HUDEP-2 (cell line): ENCODE measurements at regions not wholly inside any gene's neighbourhood (a gene's known extent, or its start where the extent isn't known, plus 50 kb on each side); places are given as distances from the start of the nearest gene placed in this dataset.

Experiments
- DNase-seq, 76 experiments: peaks; one replicate each; lab custom pipeline; 2025; ENCODE audit not compliant: unreplicated experiment in 76 of 76; lab: John Stamatoyannopoulos, UW

DNA sequence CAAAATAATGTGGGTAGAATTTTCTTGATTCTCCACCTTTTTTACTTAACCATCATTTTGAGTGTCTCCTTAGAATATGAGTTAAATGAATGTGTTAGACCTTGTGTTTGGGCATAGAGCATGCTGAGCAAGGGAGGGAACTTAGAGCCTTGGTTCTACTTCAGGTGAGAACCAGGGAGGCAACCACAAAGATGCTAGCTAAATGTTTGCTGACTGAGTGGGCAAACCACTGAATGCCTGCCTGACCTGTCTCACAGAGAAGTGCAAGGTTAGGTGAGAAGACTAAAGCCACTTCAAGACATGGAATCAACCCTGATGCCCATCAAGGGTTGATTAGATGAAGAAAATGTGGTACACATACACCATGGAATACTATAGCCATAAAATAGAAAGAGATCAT, 242.6 kb upstream of the ZNF32 start:
- no peak for DNase-seq

DNA sequence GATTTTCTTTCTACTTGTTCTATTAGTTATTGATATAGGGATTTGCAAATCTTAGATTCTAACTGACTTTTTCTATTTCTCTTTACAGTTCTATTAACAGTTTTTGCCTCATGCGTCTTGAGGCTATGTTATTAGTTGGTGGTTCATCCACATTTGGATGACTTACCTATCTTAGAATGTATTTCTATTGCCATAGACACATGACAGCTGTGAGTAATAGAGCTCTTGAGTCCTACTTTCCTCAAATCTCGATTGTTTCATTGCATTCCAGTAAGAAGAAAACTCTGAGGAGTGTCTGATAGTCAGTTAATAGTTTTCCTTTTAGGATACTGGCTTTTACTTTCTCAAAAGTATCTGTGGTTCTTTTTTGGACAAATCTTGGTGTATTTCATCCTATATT, 241.4 kb upstream of the ZNF32 start:
- DNase-seq = no peak

DNA sequence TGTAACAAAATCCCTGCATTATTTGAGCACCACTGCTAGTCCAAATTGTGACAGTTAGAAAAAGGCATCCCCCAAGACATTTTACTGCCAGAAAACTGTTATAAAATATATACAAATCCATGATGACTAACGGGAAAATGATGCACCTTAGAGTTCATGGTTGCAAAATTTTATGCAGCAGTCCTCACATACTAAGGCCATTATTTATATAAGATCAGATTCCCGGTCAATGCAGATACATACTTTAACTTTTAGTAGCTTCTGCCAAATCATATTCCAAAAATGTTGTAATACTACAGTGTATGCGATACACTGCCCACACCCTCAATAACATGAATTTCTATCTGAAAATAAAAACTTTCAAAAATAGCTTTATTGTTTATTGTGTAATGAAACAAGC, 239.9 kb upstream of the ZNF32 start:
- no peak for DNase-seq

DNA sequence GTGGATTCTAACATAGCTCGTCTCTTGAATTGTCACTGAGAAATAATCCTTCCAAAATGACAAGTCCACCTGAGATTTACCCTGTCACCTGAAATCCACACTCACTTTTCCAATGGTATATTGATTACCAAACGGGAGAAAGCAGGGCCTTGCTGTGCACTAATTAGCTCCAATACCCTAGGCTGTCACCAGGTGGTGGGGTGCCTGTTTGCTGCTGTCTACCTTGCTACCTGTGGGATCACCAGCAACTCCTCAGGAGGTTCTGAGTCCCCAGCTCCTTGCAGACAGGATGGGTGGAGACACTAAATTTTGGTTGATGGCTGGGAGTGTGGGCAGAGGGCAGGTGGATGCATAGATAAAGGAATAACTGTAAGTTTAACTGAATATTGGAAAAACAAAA, 237.2 kb upstream of the ZNF32 start:
- no peak for DNase-seq

DNA sequence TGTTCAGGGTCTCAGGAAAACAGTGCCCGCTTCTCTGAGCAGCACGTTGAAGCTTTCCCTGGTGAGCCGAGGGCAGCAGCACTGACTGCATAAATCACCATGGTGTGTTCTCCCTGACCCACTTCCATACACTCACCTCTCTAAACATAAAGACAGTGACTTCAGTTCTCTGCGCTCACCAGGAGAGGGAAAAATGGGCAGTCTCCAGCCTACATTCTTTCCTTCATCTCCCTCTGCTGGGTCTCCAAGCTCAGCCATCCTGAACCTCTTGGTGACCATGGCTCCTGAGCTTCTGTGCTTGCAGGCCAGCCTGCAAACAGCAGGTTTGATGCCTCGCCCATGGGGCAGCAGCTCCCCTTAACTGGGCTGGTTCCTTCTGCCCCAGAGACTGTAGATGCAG, 236.6 kb upstream of the ZNF32 start:
- DNase-seq = no peak

DNA sequence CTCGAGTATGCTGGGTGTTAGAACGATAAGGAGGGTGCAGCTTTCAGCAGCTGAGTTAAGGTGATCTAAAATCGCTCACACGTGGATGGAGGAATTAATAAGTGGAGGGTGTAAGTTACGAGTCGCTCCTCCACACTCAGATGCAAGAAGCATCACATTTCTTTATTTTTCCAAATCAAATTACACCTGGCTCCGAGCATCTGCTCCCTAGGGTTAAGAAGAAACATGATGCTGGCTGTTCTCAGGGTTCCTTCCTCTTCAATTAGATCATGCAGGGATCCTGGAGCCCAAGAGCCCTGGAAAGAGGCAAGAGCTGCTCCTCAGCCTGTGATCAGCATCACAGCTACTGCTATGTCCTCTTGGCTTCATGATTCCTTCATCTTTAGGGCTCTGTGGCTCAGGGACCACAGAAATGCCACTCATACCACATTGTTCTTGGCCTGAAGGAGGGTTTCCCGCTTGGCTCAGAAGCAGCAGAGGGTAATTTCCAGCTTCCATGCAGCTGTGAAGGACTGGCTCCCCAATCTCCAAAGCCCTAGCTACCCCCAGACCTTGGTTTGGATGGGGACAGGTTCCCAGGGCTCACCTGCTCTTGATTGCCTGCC, 235.9 kb upstream of the ZNF32 start:
- DNase-seq = no peak

DNA sequence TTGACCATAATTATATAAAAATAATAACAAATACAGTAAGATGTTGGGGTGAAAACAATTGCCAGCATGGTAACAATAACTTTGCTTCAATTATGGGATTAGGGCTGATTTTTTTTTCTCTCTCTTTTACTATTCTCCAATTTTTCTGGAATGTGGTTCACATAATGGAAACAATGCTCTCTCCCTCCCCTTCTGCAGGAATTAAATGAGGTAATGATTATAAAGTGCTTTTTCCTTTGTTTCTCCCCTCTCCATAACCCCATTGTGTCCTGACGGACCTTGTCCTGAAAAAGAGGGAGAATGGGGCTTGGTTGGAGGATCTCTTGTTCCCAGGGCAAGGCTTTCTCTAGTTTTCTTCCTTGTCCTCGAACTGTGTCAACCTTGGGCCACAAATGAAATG, 234.0 kb upstream of the ZNF32 start:
- no peak for DNase-seq

DNA sequence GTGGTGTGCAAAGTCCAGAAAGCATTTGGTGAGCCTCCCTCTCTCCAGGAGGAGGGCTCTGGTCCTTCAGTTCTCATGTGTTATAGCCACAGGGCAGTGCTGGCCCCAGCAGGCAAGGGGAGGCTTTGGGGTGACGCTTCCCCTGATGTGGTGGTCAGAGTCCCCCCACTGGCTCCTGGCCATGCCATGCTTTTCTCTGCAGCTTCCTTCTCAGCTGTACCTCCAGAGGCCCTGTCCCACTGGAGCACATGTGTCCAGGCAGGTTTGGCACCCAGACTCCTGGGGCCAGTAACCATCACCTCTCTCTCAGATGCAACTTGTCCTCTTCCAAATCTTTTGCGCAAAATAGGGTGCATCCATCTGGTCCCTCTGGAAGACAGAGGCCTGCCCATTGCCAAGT, 233.0 kb upstream of the ZNF32 start:
- no peak for DNase-seq

DNA sequence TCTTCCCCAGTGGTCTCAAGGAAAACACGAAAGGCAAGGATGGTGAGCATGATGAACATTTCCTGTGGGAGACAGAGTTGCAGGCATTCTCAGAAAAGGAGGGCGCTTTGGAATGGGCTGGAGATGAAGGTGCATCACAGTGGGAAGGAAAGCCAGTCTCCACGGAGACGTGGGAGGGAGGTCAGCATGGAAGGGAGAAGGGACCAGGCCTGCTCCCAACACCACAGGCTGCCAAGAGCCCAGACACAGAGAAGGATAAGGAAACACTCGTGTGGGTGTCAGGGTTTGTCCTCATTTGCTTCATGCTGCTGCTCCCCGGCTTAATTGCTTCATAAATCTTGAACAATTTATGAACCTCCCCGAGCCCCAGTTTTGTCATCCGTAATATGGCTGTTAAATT, 231.5 kb upstream of the ZNF32 start:
- no peak for DNase-seq

DNA sequence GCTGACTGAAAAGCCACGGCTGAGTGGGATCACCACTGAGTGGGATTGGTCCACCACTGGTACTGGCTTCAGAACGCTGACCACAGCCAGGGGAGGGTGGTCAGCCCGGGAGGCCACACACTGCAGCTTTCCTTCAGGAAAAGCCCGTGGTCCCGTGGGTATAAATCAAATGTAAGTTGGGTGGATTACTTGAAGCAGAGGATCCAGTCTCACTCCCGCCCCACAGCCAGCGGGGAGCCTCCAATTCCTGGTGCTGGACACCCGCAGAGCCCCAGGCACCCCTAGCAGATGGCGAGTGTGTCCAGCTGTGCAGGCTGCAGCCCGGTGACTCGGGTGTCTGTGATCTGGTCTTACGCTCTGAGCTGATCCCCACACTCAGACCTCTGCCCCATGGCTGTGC, 231.1 kb upstream of the ZNF32 start:
- DNase-seq = no peak

DNA sequence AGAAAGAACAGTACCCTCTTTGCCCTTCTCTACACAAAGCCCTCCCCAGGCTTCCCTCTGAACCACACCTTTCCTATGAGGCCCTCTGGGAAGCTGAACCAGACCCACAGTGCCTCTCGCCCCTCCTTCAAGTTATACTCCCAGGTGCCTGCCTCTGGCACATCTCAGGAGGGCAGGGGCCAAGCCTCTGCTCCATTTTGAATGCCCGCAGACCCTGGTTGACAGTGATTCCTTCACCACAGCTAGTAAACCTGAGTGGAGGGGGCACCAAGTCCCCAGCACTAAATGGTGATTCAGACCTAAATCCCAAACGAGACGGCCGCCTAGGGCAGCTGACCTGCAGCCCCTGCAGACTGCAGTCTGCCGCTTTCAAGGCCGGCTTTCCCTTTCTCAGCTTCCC, 230.5 kb upstream of the ZNF32 start:
- DNase-seq = no peak

DNA sequence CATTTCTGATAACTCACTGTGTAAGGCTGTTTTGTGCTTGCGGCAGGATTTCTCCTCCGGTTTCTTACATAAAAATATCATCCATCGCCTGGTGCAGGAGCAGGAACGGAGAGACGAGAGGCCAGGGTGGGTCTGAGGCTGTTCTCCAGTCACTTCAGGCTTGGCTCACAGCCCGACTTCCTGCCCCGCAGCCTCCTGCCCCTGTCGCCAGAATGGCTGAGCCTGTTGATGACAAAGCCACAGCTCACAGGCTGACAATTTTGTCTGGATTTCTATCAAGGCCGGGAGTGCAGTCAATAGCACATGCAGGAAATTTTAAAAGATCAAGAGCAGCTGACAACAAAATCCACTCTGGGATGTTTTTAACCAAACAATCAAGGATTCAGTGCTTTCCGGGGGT, 229.7 kb upstream of the ZNF32 start:
- DNase-seq = no peak

DNA sequence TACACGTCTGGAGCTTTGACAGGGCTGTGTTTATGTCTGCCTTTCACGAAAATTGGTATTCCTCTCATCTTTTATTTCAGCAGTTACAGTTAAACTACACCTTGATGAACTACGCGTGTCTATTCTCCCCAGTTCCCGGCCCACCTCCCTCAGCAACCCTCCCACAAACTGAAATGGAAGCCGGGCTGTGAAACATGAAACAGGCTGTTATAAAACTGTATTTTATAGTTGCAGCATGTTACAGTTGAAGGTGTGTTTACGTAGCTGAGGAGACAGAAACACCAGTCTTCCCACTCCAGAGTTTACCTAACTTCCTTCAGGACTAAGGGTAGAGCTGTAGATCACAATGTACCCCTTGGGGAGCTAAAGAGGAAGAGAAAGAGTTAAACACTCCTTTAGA, 228.3 kb upstream of the ZNF32 start:
- DNase-seq = no peak

DNA sequence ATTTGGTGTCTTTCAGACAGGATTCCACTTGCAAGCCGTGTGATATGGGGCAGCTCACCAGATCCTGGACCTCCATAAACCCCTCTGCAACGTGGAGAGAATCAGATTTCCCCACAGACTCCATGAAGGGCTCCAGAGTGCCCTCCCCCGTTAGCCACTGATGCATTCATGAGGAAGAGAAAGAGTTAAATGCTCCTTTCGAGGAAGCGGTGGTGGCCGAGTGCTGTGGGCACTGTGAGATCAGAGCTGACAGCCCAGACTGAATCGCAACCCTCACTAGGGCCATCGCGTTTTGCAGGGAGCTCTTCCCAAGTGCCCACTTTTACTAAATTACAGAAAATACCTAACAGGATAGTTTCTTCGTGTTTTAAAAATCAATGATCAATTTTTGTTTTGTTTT, 226.3 kb upstream of the ZNF32 start:
- DNase-seq = no peak

DNA sequence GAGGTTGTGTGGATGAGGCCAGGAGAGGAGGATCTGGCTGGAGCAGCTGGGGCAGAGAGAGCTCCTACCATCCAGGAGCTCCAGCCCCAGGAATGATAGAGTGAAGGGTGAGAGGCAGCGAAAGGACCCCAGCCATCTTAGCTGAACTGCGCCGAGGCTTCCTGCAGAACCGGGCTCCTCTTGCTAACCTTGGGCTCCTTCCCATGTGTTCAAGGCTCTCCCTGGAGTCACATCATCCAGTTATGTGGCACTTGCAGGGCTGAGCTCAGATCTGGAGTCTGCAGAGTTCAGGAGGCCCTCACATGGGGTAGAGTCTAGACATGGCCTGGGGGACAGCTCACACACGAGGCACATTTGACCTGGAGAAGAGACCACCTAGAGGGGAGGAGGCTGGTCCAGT, 225.0 kb upstream of the ZNF32 start:
- no peak for DNase-seq

DNA sequence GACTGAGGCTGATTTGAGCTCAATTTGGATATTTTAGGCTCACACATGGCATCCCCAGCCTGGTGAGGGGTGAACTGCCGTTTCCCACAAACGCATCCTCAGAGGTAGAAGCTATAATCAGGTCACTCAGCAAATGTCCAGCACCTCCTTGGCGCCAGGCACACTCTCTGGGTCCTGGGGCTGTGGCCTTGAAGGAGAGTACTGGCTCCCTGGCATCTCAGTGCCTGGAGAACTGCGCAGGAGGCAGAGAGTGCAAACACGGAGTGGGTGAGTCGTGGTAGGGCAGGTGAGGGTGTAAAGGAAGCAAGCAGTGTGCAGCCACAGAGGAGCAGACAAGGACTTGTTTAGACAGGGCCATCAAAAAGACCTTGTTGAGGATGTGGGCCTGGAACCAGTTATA, 224.0 kb upstream of the ZNF32 start:
- no peak for DNase-seq

DNA sequence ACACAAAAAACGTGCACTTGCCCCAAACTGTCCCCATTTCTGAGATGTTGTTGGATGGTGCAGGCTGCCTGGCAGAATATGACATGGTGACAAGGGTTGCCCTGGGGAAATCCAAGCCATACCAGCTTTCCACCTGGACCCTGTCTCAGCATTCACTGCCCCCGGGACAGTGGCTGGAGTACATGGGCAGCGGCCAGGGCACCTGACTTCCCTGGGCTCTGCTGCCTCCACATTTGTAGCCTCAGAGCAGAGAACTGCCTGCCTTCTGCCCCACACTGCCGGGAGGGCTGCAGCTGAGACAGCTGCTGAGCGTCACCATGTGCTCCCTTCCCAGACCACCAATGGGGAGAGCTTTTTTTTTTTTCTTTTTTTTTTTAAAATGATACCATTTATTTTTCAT, 222.9 kb upstream of the ZNF32 start:
- no peak for DNase-seq

DNA sequence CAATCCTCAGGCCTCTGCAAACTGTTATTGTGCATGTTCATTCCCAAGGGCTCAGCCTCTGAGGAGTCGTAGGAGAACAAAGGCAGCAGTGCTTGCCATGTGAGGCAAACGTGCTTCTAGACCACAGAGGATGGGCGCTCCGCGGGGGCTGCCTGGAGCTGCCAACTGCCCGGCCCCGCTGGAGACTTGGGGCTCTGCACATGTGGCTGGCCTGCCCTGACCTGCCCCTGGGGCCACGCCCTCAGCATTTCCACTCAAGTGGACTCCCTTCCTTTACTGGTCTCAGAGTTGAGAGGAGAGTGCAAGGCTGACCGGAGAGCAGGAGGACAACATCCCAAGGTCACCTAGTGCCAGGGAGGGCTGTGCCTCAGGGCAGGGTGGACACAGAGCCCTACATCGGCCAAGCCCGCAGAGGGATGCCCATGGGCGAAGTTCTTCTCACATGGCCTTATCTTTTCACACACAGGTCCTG, 222.3 kb upstream of the ZNF32 start:
- DNase-seq = no peak

DNA sequence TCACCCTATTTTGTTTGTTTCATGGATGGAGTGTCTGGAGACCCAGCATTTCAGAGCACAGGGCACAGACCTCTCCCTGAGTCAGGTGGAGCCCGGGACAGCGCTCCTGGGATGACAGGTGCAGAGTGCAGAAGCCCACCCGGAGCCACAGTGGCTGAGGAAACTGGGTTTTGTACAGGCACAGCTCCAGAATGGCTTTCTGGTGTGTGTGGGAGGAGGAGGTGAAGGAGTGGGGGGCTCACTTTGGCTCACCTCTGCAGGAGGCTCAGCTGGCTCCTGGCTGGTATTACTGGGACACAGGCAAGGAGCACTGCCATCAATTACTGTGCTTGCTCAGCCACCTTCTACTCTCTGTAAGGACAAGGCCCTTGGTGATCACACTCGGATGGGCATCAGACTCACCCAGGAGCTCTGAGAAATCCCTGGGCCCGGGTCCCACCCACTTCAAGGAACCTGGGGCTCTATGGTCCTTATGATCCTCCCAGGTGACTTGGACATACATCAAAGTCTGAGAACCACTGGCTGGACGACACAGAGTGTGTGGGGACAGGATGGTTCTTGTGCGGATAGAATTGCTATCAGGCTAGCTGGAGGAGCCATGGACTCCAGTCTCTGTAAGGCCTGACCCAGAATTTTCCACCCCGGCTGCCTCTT, 221.1 kb upstream of the ZNF32 start:
- no peak for DNase-seq

DNA sequence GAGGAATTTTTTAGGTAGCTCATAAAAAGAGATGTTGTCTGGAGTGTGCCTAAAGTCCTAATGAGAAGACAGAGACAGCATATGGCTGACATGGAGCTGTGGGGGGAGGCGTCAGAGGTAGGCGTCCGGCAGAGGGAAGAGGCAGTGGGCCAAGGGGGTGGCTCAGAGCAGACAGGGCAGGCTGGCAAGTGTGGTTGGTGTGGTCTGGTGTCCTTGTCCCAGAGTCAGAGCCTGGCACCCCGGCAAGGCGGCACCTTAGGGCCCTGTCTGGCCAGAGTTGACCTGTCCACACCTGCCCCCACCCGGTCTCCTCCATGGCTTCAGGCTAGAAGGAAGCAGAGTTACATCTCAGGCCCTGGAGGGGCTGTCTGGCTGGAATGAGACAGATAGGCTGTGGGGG, 220.3 kb upstream of the ZNF32 start:
- no peak for DNase-seq

DNA sequence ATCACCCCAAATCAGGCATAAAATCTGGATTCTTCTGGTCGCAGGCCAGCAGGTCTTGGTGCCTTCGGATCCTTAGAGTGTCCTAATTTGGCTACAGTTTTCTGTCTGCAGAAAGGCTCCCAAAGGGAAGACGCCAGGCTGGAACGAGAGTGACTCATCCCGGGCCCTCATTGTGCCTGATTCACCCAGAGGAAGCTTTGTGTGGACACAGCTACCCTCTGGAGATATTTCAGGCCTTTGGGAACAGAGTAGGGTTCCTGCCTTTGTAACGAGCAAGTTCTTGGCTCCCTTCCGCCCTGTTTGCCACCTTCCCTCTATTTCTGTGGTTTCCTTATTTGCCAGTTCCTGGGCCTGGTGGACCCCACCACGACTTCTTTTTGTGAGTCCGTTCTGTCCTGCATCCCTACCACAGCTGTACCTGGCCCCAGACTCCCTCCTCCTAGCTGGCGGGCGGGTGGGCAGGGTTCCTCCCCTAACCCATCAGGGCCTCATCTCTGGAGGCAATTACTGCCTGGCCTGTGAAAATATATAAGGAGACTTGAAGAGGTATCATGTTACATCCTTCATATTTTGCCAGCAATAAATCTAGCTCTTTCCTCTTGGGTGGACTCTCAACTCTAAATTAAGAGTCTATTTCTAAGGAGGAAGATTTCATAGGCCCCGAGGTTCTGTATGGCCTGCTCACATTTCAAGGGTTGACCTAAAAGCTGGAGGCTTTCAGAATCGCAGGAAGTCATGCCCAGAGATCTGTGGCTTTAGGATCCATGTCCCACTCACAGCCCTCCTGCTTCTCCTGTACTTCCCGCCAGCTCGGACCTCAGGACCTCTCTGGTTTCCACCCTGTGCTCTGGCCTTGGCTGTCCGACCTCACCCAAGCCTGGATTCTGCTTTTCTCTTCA, 219.2 kb upstream of the ZNF32 start:
- no peak for DNase-seq

DNA sequence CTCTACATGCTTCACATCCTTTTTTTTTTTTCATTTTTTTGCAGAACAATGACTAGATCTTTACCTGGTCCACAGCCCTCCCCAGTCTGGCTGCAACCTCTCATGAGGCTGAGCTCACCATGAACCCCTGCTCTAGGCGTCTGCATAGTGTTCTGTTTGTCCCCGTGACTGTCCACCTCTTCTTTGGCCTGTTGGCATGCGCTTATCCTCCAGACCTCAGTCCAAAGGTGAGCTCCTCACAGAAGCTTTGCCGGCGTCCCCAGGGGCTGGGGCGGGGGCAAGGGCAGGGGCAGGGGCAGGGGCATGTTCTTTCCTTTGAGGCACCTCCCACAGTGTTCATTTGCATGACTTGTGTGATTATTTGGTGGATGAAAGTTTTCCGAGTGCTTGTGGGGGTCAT, 218.4 kb upstream of the ZNF32 start:
- no peak for DNase-seq
